DMS 273 (cell line): ENCODE measurements at regions not wholly inside any gene's neighbourhood (a gene's known extent, or its start where the extent isn't known, plus 50 kb on each side); places are given as distances from the start of the nearest gene placed in this dataset.

Experiments used
- DNase-seq: peaks from one replicate; lab custom pipeline; 2025; ENCODE audit not compliant: unreplicated experiment; lab: John Stamatoyannopoulos, UW

DNA sequence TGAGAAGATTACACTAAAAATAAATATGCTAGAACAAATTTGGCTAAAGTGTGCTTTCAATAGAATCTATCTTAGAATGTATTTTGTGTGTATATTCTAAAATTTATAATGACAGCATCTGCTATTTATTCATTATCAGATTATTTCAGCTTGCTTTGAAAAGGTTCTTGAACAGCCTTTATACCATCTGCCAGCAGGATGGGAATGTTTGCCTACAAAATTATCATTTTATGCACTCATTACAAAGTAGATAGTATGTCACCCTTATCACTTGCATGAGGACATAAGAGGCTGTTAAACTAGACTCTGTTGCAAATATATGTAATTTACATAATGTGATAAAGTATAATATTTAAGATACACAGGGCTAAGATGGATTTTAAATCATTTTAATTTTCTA lies 1286.9 kb upstream of the PCDH20 start:
- peak; percentile 80 for DNase-seq

DNA sequence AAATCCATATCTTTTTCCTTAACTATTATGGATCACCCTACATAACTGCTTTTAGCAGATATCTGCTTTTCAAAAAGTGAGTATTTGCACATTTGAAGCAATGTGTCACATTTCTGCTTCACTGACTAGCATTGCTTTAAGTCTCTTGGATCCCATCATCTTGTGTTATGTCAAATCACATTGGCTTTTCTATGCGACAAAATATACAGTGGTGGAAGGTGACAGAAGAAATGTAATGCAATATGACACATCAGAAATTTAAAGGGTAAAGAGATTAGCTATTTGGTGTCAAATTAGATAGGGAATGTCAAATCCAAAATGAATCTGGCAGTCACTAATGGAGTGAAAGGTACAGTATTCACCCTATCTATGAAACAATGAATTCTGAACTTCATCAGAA lies 1282.1 kb upstream of the PCDH20 start:
- DNase-seq = no peak

GRCh38 chr13:62696490-62696889 lies 1280.8 kb upstream of the PCDH20 start:
- DNase-seq = no peak

- DNase-seq = peak; percentile 12
Observed at GRCh38 chr13:62687732-62688131, 1272.1 kb upstream of the PCDH20 start.

DNA sequence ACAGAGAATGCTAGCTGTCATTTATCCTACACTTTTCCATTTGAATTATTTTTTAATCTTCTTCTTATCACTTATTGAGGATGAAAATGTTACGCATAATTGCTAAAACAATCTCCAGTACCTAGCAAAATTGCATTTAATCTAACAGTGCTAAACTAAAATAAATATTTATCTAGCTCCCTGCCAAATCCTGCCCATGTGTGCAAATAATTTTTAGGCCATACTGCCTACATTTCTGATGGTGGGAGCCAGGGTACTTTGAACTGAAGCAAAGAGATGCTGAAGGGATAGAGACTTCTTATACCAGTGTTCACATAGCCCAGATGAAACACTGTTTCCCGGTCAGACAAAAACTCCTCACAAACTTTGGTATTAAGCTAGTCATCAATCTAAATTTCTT lies 1268.7 kb upstream of the PCDH20 start:
- DNase-seq = no peak

DNA sequence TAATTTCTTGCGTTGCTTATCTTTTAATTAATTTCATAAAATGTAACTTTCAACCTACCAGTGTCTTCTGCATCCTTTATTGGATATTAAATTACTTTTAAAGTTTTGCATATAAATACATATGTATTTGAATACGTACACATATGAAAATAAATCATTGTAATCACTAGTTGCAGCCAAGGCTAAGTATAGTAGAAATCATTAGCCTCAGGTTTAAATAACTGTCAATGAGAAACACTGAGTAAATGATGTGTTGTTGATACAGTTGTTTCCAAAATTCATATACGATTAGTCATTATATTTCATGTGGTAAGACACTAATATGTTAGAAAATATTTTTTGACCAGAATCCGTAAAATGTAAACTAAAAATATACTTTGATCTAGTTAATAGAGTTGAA lies 1267.1 kb upstream of the PCDH20 start:
- DNase-seq = no peak

DNA sequence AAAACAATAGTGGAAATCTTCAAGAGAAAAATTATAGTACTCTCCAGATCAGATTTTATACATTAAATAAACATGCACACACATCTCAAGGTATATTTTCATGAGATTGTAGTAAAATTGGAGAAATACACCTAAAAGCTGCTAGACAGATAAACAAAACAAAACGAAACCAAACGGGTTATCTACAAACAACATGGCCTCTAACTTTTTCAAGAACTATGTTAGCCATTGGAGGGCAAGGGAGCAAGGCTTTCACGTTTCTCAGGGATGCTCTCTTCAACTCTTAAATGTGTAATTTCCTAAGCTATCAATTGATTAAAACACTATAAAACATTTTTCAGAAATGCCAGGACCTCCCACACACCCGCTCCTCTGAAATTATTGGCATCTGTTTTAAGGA lies 1262.4 kb upstream of the PCDH20 start:
- no peak for DNase-seq

DNA sequence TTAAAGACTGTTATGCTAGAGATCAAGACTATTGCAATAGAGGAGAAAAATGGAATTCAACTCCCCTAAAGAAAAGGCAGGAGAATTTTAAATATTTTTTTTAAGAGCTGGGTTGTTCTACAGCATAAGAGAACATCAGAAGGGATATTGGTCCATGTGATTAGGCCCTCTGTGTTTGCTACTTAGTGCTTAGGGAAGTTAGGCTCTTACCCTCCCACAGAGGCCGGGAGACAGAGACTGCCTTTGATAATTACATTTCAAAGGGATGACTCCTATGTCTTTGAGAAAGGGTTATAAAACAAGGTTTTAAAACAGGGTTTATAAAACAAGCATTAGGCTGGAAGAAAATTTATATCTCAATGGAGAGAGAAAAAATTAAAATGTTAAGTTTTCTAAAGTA lies 1248.1 kb upstream of the PCDH20 start:
- no peak for DNase-seq

DNA sequence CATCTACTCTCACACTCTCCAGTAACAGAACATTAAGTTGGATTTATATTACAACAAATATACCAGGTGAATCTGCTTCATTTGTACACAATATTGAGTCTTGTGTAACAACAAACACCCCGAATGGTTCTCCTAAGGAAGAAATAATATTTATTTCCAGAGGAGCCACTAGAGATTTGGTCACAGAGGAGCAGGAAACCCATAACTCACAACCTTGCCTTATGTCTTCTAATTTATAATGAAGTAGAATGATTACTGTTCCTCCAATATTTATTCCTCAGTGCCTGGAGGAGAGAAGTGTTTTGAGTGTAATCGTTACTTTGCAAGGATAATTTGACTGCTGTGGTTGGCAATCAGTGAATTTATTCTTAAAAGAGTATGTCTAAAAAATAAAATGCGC lies 1243.7 kb upstream of the PCDH20 start:
- DNase-seq = no peak

DNA sequence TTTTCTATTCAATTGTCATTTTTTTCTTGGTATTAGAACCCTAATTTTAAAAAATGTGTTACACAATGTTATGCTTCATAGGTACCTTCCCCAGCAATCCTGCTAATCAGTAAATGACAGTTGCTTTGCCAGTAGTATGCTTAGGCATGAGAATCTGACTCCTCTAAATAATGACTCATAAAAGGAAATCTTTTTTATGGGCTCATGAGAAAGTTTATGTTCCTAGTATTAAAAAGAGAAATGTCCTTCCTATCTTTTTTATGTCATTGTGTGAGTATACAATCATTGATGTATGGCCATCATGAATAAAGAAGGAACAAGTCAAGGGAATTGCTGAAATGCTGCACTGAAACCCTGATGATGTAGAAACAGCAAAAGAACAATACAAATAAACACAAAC lies 1237.7 kb upstream of the PCDH20 start:
- no peak for DNase-seq

- peak; percentile 69 for DNase-seq
Observed at GRCh38 chr13:62643799-62644524, 1228.3 kb upstream of the PCDH20 start.

GRCh38 chr13:62643007-62643483 lies 1227.4 kb upstream of the PCDH20 start:
- no peak for DNase-seq

DNA sequence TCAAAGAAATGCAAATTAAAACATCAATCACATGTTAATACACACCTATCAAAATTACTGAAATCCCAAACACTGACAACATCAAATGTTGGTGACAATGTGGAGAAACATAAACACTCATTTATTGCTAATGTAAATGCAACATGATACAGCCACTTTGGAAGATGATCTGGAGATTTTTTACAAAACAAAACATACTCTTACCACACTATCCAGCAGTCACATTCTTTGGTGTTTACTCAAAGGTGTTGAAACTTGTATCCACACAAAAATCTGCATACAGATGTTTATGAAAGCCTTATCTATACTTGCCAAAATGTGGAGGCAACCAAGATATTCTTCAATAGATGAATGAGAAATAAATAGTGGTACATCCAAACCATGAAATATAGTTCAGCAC lies 1219.5 kb upstream of the PCDH20 start:
- DNase-seq = no peak

DNA sequence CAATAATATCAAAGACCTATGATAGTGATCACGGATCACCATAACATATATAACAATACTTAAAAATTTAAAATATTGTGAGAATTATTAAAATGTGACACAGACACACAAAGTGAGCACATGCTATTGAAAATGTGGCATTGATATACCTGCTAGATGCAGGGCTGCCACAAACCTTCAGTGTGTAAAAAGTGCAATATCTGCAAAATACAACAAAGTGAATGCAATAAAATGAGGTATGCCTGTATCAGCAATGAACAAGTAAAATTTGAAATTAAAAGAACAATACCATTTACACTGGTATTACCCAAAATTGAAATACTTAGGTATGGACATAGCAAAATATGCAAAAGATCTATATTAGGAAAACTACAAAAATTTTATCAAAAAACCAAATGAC lies 1217.8 kb upstream of the PCDH20 start:
- no peak for DNase-seq

- DNase-seq = no peak
Observed at GRCh38 chr13:62631619-62632018, 1216.0 kb upstream of the PCDH20 start.

DNA sequence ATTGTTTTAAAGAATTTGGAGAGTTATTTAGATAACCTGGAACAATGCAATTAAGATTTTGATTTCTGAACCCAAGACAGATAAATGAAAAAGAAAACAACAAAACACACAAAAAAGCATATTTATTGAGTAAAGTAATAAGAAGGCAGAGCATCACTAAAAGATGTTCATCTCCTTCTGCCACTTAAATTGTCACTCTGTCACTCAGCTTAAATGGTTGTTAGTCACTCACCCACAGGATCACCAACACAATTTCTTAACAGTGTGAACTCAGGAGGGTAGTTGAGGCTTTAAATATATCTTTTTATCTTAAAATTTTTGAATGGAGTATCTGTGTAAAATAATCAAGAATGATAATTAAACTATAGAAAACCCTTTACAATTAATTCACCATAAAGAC lies 1215.5 kb upstream of the PCDH20 start:
- DNase-seq = no peak

DNA sequence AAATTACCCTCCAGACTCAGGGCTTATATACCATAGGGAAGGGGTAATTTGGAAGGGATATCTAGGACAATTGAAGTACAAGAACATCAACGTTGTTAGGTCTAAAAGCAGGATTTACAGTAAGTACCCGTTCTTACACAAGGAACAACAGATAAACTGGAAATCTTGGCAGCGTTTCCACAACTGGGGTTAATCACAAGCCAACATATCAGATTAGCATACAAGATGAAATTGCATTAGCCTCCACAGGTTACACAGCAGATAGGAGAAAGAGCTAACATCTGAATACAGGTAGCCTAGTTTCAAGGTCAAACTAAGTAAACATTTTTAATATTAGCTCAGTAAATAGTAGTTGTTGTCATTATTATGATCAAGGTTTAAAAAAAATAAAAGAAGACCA lies 1214.0 kb upstream of the PCDH20 start:
- peak; percentile 14 for DNase-seq

DNA sequence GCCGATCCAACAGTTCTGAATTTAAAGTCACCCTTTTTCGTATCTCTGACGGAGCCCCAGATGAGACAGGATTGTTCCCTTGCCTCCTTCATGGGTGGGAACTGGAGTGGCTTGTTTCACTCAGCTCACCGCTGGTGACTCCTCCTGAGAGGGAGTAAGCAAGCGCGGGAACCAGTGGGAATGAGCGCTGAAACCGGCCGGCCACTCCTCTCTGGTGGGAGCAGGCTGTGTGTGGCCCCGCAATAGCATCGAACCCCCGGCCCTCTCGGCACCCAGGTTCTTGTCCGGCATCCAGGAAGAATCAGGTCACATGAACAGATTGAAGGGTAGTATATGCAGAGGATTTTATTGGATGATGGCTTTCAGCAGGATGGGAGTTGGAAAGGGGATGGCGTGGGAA lies 1211.6 kb upstream of the PCDH20 start:
- no peak for DNase-seq

DNA sequence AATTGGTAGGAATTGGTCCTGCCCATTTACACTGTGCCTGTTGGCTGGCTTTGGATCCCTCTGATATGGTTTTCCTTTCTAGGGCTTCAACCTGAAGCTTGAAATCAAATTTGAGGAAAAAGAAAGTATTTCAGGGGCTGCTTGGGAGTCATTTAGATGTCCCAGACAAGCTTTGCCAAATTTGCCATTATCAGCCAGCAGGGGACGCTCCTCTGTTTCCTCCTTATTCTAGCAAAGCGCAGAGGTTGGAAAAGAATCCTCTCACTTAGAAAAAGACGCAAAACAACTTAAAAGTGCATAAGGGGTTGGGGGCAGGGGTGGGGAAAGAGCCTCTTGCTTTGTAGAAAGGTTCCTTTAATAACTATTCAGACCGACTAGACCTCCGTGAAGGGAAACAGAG lies 1211.1 kb upstream of the PCDH20 start:
- DNase-seq = no peak

DNA sequence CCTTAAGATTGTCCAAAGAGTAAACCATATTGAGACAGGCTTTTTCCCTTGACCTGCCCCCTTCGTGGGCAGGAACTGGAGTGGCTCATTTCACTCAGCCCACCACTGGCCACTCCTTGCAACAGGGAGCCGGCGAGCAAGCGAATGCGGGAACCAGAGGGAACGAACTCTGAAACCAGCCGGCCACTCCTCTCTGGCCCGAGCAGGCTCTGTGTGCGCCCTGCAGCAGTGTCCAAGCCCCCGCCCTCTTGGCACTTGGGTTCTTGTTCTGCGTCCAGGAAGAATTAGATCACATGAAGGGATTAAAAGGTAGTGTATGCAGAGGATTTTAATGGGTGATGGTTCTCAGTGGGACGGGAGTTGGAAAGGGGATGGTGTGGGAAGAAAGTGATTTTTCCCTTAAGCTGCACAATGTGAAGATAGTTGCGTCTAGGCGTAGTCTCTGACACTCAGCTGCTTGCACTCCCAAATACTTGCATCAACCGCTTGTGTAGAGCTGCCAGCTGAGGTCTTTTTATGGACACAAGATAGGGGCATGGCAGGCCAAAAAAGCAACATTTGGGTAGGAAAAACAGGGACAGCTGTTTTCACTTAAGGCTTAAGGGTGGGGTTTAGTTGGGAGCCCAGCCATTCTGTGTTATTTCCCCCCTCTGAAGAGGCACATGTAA lies 1209.7 kb upstream of the PCDH20 start:
- DNase-seq = peak; percentile 16

DNA sequence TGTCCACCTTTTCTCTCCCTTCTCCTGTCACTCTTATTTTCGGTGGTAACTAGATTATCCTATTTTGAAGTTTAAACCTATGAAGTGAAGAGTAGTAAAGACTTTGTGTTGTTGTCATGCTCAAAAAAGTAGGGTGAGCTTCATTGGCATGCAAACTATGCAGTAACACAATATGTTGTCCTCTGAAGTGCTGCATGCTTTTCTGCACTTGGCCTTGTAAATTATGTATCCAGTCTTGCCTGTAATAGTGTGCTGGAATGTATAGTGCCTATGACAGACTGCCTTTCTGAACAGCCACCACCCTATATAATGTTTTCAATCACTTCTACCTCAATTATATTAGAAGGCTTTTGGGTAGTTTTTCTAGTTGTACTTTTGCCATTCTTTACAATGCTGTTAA lies 1198.2 kb upstream of the PCDH20 start:
- no peak for DNase-seq

DNA sequence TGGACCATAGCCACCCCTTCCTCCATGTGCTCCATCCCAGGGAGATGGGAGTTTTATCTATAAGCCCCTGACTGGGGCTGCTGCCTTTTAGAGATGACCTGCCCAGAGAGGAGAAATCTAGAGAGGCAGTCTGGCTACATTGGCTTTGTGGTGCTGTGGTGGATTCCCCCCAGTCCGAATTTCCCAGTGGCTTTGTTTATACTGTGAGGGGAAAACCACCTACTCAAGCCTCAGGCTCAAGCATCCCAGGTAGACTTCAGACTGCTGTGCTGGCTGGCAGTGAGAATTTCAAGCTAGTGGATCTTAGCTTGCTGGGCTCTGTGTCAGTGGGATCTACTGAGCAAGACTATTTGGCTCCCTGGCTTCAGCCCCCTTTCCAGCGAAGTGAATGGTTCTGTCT lies 1195.7 kb upstream of the PCDH20 start:
- no peak for DNase-seq

DNA sequence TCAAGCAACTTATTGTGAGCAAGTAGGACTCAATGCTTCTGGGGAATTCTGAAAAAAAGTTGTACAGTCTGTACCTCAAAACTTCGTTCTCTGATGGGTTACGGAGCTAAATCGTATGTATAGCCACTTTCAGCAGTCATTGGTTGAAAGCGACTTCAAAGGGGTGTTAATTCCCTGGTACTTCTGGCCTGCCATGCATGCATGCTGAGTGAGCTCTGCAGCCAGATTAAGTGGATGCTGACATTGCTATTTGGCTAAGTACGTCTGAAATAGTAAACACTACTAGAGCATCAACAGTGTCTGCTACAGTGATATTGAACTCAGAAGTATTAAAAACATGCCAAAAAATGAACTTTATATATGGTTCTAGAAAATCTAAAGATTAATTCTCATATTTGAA lies 1183.1 kb upstream of the PCDH20 start:
- no peak for DNase-seq
